AG10803 (cell line): ENCODE measurements at regions not wholly inside any gene's neighbourhood (a gene's known extent, or its start where the extent isn't known, plus 50 kb on each side); places are given as distances from the start of the nearest gene placed in this dataset.

Source experiments
- DNase-seq: peaks from one replicate; pipeline ENCODE4 v3.0.0; 2010; ENCODE audit warnings: low read depth
- H3K4me3 ChIP-seq: 2 replicates; pipeline ENCODE4 v1.5.1; 2011; ENCODE audit warnings: mild to moderate bottlenecking, low read length, control low read depth
- CTCF ChIP-seq: conservative IDR thresholded peaks from 2 replicates; pipeline ENCODE4 v1.5.1; 2011; ENCODE audit warnings: mild to moderate bottlenecking, low read length, control low read depth, inconsistent platforms

GRCh38 chr4:161256716-161257115 lies 907.1 kb downstream of the FSTL5 start:
- TF ChIP-seq CTCF = peak; percentile 27
- DNase-seq = no peak
- H3K4me3 ChIP-seq = no peak overlapping the region

GRCh38 chr4:161256172-161256571 lies 907.6 kb downstream of the FSTL5 start:
- no peak for TF ChIP-seq CTCF
- DNase-seq = no peak

GRCh38 chr4:161254375-161254774 lies 909.4 kb downstream of the FSTL5 start:
- DNase-seq = no peak
- H3K4me3 ChIP-seq = no peak overlapping the region
- TF ChIP-seq CTCF = no peak

More at GRCh38 chr4:161256172-161256571, 907.6 kb downstream of the FSTL5 start:
- H3K4me3 ChIP-seq = no peak overlapping the region

- DNase-seq = peak; percentile 9
- TF ChIP-seq CTCF = peak; percentile 73
- H3K4me3 ChIP-seq = no peak overlapping the region
Measured at GRCh38 chr4:161252520-161253141, 911.2 kb downstream of the FSTL5 start.

- no peak for TF ChIP-seq CTCF
- no peak for DNase-seq
Measured at GRCh38 chr4:161249779-161250440, 913.9 kb downstream of the FSTL5 start.

GRCh38 chr4:161248880-161249279 lies 914.9 kb downstream of the FSTL5 start:
- no peak for DNase-seq
- no peak overlapping the region for H3K4me3 ChIP-seq
- no peak for TF ChIP-seq CTCF

More at GRCh38 chr4:161249779-161250440, 913.9 kb downstream of the FSTL5 start:
- no peak overlapping the region for H3K4me3 ChIP-seq

- no peak for DNase-seq
- no peak overlapping the region for H3K4me3 ChIP-seq
- no peak for TF ChIP-seq CTCF
Measured at GRCh38 chr4:161247831-161248230, 916.0 kb downstream of the FSTL5 start.
